ENCODE measurements at regions not wholly inside any gene's neighbourhood (a gene's known extent, or its start where the extent isn't known, plus 50 kb on each side); places are given as distances from the start of the nearest gene placed in this dataset.
"Not testable (repeated sequence)": the region's sequence is repeated elsewhere in the genome, so short reads cannot be mapped to it uniquely, and the experiment has no call there.

DNA sequence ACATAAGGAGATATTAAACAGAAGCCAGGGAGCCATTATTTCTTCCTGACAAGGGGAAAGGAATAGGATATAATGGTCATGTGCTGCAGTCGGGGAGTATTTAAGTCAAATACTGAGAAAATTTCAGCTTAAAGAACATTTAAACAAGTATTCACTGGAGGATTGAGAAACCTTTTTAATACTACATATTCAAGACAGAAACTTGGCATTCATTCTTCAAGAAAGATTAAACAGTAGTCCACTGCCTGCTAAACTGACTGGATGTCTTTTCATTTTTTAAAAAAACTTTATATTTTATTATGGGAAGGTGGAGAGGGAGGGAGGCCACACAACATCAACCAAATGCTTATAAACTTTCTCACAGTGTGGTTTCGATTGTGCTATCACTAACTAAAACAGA, 107.4 kb upstream of the CBLB start:
- DNase-seq (ENCODE audit: low read depth in 2 of 3, low spot score in 2 of 3) = no peak

DNA sequence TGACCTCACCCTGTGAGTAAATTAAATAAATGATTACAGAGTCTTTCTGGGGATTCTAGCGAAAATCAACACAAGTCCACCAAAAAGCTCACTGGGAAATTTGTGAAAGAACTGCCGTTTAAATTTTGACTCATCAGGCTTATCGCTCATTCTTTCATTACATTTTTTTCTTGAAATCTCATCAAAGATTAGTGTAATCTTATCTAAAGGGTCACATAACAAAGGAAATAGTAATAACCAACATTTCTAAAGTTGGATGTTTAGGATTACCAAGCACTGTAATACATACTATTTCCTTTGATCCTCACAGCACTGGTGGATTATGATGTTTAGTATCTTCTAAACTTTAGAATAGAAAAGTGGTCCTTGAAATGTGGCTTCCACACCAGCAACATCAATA, 111.1 kb upstream of the CBLB start:
- DNase-seq (ENCODE audit: low read depth in 2 of 3, low spot score in 2 of 3) = no peak

DNA sequence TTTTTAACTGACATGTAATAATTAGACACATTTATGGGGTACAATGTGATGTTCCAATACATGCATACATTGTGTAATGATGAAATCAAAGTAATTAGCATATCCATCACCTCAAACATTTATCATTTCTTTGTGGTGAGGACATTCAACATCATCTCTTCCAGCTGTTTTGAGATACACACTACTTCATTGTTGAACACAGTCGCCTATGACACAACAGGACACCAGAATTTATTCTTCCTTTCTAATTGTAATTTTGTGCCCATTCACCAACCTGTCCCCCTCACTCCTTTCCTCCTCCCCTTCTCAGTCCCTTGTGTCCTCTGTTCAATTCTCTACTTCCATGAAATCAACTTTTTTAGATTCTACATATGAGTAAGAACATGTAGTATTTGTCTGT, 113.4 kb upstream of the CBLB start:
- DNase-seq (ENCODE audit: low read depth in 2 of 3, low spot score in 2 of 3) = no peak

DNA sequence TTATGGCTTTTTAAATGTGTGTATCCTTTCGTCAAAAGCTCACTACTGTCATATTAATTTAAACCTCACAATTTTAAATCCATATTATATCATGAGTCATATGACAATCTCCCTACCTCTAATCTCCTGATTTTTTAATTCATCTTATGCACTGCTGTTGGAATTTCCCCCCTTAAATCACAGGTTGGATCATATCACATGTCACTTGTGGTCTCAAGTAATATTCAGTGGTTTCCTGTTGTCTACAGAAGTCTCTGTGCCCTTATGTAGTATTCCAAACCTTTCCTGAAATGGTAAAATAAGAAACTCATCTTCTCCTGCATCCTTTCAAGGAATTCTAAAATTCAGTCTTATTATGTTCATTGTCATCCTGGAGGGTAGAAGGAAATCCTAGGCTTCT, 116.0 kb upstream of the CBLB start:
- no peak for DNase-seq (ENCODE audit: low read depth in 2 of 3, low spot score in 2 of 3)

DNA sequence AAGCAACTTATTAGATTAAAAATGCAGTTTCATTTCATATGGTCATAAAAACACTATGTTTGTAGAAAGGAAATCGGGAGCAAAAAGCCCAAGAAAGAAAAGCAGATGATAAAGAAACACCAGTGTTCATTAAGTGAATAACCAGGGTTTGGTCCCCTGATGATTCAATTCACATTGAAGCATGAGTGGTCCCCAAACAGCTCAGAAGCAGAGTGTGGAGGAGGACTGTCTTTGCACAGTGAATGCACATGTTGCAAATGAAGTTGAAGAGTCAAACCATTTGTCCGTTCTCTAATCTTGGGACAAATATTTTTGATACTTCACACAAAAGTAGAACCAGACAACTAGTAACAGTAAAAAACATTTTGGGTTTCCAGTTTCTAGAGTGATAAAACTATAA, 117.5 kb upstream of the CBLB start:
- DNase-seq (ENCODE audit: low read depth in 2 of 3, low spot score in 2 of 3) = not testable (repeated sequence)

DNA sequence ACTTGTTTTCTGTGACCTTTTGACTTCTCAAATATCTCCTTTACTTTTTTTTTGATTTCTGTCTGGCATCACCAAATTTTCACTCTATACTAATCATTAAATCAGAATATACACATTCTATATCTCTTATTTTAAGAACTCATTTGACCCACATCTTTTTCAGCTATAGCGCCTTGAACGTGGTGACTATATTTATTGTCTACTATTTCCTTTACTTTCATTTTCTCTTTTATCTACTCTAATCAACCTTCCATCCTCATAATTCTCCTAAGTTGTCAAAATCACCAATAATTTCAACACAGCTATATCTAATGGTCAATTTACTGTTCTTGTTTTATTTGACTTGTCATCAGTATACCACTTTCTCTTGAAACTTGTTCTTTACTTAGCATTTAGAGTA, 119.0 kb upstream of the CBLB start:
- no peak for DNase-seq (ENCODE audit: low read depth in 2 of 3, low spot score in 2 of 3)

DNA sequence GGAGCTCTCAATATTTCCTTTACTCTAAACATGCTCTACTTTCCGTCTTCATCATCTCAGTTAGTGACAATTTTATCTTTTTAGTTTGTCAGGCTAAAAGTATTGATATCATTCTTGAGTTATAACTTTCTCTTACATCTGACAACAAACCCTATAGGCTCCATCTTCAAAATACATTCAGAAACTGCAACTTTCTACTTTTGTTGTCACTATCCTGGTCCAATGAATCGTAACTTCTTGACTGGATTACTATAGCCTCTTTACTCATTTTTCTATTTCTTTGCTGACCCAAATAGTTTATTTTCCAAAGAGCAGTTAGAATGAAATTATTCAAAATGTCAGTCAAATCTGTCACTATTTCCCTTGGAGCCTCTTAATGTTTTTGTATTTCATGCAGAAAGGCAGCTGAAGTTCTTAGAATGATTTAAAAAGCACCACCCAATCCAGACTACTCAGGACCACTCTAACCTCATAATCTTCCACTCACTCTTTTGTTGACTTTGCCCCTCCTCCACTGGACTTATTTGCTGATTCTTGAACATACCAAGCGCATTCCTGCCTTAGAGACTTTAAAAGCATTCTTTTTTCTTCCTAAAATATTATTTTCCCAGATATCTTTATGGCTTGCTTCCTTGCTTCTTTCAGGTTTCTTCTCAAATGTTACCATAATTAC, 119.9 kb upstream of the CBLB start:
- no peak for DNase-seq (ENCODE audit: low read depth in 2 of 3, low spot score in 2 of 3)

DNA sequence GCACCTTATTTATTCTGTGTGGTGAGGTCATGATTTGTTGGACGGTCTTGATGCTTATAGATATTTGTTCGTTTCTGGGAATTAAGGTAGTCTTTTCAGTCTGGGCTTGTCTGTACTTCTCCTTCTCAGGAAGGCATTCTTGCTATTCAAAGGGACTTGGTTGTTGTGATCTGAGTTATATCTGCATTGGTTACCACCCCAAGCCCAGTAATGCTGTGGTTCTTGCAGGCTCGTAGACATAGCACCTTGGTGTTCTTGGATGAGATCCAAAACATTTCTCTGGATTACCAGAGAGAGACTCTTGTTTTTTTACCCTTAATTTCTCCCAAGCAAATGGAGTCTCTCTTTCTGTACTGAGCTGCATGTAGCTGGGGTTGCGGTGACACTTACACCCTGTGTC, 128.0 kb upstream of the CBLB start:
- DNase-seq (ENCODE audit: low read depth in 2 of 3, low spot score in 2 of 3) = no peak

DNA sequence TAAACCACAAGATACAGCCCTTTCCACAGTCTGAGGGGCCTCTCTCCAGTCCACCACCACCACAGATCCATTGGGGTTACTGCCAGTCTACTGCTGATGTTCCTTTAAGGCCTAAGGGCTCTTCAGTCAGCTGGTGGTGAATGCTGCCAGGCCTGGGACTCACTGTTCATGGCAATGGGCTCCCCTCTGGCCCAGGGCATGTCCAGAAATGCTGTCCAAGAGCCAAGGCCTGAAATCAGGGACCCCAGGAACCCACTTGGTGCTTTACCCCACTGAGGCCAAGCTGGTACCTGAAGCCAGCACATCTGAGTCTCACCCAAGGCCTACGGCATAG, 128.6 kb upstream of the CBLB start:
- no peak for DNase-seq (ENCODE audit: low read depth in 2 of 3, low spot score in 2 of 3)

DNA sequence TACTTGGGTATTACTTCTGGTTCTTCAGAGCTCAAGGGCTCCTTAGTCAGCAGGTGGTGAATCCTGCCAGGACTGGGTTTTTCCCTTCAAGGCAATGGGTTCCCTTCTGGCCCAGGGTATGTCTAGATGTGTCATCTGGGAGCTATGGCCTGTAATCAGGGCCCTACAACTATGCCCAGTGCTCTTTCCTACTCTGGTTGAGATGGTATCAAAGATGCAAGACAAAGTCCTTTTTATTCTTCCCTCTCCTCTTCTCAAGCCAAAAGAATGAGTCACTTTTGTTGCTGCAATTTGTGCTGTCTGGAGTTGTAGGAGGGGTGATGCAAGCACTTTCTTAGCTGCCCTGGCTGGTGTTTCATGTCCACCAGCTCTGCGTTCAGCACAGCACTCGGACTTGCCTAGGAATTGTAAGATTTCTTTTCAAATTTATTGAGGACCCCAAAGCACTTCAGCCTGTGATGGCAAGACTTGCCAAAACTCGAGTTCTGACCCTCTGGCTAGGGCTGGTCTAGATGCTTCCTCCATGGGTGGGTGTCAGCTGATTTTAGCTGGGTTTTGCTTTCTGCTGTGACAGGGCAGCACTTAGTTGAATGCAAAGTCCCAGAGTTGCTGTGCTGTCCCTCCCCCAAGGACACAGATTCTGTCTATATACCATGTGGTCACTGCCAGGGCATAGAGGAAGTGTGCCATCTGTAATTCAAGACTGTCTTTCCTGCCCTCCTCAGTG, 129.2 kb upstream of the CBLB start:
- no peak for DNase-seq (ENCODE audit: low read depth in 2 of 3, low spot score in 2 of 3)

DNA sequence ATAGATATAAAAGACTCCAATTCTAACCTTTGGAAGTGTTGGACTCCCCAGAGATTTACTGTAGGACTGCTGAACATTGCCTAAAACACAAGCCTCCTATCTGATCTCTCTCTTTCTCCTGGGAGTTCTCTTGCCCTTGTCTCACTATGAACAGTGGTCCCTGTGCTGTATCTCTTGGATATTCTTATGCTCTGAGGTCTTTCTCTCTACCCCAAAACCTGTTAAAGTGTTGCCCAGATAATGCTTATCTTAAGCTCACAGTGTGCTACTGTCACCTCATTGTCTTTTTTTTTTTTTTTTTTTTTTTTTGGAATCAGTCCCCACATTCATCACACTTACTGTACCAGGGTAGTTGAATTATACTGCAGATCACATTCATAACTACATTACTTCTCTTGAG, 131.0 kb upstream of the CBLB start:
- DNase-seq (ENCODE audit: low read depth in 2 of 3, low spot score in 2 of 3) = no peak

DNA sequence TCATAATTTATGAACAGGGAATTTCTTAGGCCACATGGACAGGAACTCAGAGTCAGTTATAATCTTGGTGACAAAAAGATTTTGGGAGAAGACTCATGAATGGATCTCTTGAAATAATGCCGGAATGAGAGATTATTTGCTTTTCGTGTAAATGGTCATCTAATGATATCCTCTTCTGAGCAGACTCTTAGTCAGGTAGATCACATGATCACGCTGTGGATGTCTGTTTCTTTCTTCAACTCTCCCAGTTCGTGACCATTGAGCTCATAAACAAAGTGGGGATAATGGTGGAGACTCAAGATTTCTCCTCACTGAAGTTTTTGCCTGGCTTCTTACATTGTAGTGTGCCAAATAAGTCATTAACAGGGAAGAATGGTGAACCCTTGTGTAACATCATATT, 133.1 kb upstream of the CBLB start:
- no peak for DNase-seq (ENCODE audit: low read depth in 2 of 3, low spot score in 2 of 3)

DNA sequence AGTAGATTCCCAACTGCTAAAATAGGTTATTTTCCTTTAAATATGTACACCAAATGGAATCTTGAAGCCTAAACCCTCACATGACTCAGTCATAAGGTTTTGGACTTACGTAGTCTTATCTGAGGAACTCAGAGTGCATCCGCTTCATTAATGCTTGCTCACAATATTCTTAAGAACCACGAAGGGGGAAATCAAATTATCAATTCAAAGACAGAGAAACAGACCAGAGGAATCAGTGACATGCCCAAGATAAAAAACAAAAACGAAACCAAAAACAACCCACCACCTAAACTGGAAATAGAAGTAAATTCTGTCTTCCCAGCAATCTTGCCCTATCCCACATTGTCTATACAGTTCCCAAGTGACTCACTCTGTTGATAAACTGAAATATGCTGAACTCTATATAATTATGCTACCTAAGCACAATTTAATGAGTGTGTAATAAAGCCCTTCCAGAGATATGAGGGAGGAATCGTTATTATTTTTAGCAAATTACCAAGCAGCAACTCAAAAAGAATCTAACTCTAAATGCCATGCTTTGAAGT, 135.4 kb upstream of the CBLB start:
- no peak for DNase-seq (ENCODE audit: low read depth in 2 of 3, low spot score in 2 of 3)

DNA sequence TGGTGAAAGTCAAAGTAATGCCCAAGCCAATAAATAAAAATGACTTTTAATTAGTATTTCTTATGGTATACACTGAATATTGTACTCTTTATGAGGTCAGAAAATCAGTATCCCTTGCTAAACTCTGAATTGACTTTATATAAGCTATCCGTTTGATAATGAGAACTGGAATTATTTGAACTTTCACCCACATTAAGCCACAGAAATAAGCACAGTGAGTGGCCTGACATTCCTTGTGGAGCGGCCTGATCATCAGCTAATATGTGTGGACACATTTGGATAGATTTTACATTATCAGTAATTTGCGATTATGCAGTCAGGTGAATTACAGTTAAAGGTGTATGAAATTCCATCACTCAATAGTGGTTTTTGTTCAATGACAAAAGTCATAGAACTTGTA, 136.0 kb upstream of the CBLB start:
- no peak for DNase-seq (ENCODE audit: low read depth in 2 of 3, low spot score in 2 of 3)

DNA sequence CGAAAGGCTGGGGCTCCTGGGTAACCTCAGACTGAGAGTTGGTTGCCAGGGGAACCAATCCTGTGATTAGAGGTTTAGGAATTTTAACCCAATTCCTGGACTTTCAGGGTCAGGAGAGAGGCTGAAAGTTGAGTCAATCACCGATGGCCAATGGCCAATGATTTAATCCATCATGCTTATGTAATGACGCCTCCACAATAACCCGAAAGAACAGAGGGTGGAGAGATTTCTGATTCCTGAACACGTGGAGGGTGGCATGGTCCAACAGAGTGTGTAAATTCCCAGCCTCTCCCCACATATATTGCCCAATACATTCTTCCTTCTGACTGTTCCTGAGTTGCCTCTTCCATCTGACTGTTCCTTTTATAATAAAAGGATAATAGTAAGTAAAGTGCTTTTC, 137.2 kb upstream of the CBLB start:
- no peak for DNase-seq (ENCODE audit: low read depth in 2 of 3, low spot score in 2 of 3)

DNA sequence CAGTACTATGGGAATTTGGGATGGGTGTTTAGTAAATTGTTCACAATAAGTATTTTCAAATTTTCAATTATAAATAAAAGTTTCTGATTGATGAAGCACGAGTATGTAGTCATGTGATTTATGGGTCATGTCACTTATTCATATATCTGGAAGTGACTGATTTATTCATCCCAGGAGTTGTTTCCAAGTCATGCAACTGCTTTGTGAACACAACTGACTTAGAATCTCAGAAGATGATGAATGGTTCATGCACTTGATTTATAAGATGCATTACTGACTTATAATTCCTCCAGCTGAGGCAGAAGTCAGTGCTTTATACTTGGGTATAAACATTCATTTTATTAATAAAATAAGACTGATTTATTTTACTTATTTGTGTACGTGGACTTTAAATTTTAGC, 137.8 kb upstream of the CBLB start:
- no peak for DNase-seq (ENCODE audit: low read depth in 2 of 3, low spot score in 2 of 3)

DNA sequence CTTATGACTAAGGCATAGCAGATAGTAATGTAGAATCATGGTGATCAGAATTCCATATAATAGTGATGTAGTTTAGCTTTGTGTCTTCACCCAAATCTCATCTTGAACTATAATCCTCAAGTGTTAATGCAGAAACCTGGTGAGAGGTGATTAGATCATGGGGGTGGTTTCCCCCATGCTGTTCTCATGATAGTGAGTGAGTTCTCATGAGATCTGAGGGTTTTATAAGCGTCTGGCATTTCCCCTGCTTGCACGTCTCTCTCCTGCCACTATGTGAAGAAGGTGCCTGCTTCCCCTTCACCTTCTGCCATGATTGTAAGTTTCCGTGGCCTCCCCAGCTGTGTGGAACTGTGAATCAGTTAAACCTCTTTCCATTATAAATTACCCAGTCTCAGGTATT, 138.7 kb upstream of the CBLB start:
- DNase-seq (ENCODE audit: low read depth in 2 of 3, low spot score in 2 of 3) = no peak

DNA sequence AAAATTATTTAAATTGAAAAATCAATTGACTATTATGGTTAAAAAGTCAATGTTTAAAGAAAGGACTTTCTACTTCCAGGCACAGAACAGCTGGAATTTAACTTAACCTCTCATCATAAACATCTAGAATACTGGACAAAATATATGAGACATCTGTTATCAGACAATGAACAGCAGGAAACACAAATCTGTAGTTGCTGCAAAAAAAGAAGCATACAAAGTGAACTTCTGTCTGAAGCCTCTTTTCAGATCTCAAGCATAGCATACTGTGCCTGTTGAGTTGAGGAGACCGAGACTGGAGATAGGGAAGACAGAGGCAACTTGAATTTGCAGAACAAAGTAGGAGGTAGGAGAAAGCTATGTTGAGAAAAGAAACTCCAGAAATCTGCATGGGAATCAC, 140.0 kb upstream of the CBLB start:
- DNase-seq (ENCODE audit: low read depth in 2 of 3, low spot score in 2 of 3) = no peak

DNA sequence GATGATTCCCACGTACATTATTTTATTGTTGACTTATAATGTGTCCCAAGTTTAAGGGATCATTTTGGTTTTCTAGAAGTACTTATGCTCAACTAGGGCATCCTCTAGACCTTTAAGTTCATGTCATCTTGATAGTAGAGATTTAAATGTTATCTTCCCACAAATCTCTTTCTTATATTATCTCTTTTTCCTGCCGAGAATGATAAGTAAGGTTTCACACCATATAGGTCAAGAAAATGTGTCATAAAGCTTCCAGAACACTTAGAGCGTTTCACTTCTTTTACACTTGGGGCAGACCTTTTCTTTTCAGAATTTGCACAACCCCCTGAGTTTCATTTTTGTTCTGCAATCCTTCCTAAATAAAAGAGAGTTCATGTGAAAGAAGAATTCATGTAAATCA, 142.0 kb upstream of the CBLB start:
- no peak for DNase-seq (ENCODE audit: low read depth in 2 of 3, low spot score in 2 of 3)

DNA sequence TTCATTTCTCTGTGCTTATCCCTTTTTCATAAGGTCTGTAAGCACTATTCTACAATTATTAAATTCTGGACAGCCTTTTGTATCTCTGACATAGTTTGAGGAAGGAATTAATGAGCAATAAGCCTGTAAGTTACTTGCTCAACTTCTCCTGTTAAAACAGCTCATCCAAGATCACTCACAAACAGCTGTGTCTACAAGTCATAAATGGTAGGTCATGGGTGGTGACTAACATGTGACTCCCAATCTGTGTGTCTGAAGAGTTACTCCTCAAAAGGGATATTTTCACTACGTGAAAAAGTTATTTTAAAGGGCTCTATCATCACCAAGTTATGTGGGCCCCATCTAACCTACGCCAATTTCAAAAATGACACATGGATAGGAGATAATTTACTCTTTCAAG, 145.2 kb upstream of the CBLB start:
- DNase-seq (ENCODE audit: low read depth in 2 of 3, low spot score in 2 of 3) = no peak

DNA sequence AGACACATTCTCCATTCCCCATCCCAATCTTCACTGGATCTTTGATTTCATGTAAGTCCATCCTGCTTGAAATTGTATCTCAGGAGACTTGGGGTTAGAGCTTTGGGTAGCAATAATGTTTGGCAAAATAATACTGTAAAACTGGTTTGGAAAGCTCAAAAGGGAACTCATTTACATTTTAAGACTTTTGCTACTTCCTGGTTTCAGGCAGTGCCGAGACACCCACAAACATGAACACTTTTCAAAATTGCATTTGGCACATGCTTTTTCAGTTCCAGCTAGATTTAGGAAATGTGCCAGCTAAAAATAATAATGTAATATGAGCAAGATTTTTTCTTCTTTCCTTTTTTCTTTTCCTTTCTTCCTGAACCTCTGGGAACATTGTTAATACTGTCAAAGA, 145.7 kb upstream of the CBLB start:
- no peak for DNase-seq (ENCODE audit: low read depth in 2 of 3, low spot score in 2 of 3)

DNA sequence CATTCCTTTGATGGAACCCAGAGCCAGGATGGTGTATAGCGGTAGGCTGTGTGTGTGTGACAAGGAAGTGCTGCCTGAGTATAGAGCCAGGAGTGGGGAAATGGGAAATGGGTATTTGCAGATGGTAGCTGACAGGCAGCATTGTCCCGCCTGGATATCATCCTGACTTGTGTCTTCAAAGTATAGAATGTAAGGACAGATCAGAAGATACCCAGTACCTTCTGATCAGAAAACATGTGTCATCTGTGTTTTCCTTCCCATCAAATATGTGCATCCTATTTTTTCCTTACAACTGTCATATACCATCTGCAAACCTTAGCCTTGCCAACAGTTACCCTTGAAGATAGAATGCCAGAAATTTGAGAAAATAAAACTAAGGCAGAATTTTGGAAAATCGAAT, 146.2 kb upstream of the CBLB start:
- no peak for DNase-seq (ENCODE audit: low read depth in 2 of 3, low spot score in 2 of 3)

DNA sequence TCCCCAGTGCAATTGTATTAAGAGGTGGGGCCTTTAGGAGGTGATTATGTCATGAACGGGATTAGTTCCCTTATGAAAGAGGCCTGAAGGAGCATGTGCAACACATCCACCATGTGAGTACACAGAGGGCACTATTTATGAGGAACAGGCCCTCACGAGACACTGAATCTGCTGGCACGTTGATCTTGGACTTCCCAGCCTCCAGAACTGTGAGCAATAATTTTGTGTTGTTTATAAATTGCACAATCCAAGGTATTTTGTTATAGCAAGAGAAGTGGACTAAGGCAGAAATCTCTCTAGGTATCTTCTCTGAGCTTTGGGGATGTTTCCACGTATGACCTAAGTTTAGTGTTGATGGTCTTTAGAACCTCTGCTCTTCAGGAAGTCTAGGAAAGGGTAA, 149.3 kb upstream of the CBLB start:
- DNase-seq (ENCODE audit: low read depth in 2 of 3, low spot score in 2 of 3) = no peak
